Hematopoietic multipotent progenitor cell treated with erythropoietin and hydrocortisone succinate and interleukin-3 and kit ligand, for 8 days (in vitro differentiated cells): ENCODE measurements at regions not wholly inside any gene's neighbourhood (a gene's known extent, or its start where the extent isn't known, plus 50 kb on each side); places are given as distances from the start of the nearest gene placed in this dataset.
"Not testable (repeated sequence)": the region's sequence is repeated elsewhere in the genome, so short reads cannot be mapped to it uniquely, and the experiment has no call there.

Experiments used
- DNase-seq: peaks from one replicate; pipeline ENCODE4 v3.0.0-alpha.2; 2015

DNA sequence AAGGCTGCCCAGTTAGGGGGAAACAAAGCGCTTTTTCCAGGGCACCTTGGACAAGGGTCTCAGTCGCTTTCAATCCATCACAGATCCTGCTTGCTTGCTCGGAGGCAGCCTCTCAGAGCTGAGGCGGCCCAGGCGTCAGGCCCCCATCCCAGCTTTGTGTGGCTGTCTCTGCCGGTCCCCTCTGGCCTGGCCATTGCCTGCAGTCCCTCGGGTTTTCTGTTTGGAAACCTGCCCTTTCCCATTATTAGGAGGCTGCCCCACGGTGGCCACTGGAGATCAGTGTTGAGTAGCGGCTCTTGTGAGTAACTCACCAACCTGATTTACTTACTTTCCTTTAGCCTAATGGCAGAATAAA lies 216.1 kb downstream of the GLRX3 start:
- DNase-seq = no peak

DNA sequence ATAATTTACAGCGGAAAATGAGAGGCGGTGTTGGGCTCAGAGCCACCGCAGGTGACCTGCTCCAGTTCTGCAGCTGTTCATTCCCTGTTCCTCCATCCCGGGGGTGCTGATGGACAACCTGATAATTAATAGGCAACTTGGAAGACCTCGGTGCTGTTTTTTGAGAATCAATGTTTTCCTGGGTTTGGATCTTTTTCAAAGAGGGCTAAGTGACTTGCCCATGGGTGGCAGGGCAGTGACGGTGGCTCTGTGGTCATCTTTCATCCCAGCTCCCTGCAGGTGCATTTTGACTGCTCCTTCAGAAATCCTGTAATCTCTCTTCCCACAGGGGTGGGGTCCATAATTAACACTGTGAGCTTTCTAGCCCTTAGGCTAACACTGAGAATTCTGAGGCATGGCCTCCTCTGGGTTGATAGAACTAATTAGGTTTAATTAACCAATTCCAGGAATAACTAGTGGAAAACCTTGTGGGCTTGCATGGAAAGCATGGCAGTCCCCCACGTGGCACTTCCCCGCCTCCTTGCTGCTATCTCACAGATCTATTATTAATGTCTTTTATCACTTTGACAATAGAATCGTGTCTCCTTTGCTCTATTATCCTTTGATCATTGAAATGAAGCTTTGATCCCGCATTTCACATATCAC lies 217.9 kb downstream of the GLRX3 start:
- no peak for DNase-seq

DNA sequence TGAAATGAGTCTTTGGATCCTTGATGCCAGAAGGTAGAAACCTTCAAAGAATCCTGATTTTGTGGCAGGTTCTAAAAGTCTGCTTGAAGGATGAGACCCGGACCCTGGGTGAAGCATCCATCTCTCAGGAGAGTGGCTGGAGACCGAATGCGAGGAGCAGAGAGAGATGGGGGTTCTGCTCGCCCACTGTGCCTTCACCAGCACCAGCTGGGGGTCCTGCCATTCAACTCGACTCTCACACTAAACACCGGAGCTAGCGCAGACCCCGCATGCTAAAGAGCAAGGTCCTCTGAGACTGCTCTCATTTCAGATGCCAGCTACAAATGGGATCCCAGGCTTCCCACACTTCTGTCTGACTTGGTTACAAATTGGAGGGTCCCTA lies 218.4 kb downstream of the GLRX3 start:
- DNase-seq = no peak

DNA sequence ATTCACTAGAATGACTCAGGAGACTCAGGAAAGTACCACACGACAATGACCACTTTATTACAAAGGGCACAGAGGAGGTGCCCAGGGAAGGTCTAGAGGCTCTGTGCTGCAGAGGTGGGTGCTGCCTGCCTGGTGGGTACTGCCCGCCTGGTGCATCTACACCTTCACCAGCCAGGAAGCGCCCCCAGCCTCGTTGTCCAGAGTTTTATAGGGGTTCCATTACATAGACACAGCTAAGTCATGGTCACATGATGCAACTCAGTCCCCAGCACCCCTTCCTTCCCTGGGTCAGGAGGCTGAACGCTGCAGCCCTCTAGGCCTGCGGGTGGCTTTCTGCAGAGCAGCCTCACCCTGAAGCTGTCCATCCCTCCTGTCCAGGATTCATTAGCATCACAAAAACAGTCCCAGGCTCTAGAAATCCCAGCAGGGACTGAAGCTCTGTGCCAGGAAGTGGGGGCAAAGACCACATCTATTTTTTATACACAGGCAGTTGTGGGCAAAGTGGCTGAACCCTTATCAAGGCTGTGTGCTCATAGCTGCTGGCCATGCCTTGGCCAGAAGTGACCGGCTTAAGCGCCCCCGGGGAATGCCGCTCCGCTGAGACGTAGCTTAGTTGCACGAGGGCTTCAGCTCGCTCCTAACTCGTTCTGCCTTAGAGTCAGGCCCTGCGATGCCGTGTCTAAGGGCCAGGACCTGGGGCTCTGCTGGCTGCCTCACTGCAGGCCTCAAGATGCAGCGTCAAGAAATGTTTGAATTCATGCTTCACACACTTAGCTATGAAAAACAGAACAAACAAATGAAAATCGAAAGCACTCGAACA lies 219.0 kb downstream of the GLRX3 start:
- no peak for DNase-seq

DNA sequence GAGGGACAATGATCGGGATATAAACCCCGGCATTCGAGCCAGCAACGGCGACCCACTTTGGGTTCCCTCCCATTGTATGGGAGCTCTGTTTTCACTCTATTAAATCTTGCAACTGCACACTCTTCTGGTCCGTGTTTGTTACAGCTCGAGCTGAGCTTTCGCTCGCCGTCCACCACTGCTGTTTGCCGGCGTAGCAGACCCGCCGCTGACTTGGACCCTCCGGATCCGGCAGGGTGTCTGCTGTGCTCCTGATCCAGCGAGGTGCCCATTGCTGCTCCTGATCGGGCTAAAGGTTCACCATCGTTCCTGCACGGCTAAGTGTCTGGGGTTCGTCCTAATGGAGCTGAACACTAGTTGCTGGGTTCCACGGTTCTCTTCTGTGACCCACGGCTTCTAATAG lies 220.2 kb downstream of the GLRX3 start:
- not testable (repeated sequence) for DNase-seq

DNA sequence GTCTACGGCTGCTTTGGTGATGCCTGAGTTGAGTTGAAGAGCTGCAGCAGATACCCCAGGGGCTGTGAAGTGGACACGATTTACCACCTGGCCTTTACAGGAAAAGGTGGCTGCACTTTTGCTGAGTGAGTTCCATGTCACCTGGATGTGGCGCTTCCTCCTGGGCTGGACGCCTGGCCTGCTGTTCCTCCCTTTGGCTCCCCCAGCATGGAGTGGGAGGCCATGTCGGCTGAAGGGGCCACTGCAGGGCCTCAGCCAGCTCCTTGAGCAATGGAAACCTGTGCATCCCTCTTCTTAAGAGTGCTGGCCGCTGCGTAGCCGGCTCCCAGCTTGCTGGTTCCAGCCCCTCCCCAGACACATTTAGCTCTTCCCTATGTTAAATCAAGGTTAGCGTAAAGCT lies 221.0 kb downstream of the GLRX3 start:
- DNase-seq = no peak

DNA sequence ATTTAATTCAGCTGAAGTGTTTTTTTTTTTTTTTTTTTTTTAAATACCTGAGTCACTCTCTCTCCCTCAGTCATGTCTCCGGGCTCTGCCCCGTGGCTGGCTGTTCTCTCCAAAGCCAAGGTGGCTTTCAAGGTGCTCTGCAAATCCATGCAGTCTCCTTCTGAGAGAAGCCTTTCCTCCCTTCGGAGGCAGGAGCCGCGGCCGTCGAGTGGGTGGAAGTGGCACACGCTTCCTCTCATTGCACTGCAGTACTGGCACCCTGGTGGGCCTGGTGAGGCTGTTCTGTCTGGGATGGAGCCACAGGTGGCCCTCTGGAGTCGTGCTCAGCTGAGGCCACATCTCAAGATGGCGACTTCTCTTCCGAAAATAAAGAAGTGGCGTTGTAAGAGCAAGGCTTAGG lies 221.8 kb downstream of the GLRX3 start:
- DNase-seq = no peak

DNA sequence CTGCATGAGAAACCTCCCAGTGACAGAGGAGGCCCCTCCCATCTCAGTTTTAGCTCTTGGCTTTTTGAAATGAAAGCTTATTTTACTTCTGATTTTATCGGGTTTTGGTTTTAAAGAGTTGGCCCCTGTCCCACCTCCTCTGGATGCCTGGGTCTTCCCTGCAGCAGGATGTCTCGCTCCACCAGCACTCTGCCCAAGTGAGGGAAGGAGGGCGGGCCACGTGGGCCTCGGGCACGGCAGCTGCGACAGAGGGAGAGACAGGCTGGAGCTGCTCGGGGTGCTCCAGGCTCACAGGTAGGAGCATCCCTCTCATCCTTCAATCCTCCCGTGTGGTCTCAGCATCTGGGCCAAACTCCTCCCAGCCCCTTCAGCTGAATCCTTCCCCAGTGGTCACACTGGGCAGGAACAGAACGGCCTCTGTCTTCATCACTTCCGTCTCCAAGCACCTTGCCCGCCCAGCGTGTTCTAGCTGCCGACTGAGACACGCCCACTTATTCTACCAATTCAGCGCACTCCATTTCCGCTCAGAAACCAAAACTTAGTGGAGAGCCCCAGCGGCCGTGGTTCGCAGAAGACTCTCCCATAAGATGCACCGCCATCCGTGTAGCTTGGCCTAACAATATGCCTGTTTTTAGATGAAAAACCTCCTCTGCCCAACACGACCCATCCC lies 222.9 kb downstream of the GLRX3 start:
- no peak for DNase-seq

DNA sequence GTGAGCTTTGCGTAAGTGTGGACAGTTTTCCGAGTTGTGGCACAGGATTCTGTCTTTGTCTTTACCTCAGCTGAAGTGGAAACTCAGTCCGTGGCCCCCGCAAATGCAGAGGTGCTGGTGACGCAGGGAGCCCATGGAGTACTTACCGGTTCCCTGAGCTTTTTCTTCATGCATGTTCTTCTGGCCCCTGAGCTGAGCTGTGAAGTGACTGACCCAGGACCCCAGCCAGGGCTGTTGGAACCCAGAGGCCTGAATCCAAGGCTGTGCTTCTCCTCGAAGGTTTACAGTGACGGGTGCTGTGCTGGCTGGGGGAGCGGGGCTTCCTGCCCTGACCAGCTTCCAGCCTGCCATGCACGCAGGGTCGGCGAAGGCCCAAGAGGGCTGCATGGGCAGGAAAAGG lies 223.5 kb downstream of the GLRX3 start:
- no peak for DNase-seq

DNA sequence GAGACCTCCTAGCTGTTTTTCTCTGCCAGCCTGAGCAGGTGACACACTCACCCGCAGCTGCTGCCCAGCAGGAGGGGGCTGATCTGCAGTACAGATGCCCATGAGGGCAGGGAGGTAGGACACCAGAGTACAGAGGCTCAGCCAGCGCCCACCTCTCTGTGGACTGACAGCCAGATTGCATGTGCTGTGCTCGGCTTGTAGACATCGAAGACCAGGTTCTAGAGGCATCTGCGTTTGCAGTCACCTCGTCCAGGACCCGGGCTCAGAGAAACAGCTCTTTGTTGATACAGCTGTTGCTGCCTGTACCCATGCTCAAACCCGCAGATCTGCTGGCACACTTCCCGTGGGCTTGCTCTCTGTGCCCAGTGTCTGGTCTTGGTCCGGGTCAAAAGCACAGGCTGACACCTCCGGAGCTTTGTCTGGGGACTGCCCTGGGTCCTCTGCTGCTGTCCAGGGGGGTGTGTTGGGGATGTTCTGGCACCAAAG lies 224.7 kb downstream of the GLRX3 start:
- no peak for DNase-seq

DNA sequence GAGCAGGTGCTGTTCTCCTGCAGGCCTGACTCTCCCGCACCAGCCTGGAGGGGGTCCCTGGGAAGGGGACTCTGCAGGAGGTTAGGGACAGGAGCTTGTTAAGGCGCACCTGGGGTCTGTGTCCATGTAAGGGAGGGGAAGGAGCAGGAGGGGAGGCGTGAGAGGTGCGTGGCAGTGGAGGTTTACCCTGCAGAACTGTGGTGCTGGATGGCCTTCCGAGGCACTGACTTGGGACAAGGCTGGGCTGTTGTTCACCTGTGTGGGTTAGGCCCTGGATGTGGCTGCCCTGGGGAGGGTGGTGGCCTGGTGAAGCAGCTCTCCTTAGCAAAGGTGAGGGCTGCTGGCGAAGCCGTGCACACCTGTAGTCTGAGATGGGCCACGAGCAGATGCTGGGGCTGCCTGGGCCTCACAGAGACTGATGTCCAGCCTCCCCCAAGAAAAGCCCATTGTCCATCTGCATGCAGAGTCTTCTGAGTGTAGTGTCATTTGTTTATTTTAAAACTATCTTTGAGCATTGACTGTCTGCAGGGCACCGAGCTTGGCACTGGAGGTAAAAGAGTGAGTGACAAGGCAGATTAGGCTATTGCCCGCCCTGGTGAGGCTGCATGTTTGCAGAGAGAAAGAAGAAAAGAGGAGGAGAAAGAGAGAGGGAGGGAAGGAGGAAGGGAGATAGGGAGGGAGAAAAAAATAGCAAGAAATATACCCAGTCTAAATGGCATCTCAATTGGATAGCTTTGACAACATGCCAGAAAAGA lies 225.3 kb downstream of the GLRX3 start:
- no peak for DNase-seq

DNA sequence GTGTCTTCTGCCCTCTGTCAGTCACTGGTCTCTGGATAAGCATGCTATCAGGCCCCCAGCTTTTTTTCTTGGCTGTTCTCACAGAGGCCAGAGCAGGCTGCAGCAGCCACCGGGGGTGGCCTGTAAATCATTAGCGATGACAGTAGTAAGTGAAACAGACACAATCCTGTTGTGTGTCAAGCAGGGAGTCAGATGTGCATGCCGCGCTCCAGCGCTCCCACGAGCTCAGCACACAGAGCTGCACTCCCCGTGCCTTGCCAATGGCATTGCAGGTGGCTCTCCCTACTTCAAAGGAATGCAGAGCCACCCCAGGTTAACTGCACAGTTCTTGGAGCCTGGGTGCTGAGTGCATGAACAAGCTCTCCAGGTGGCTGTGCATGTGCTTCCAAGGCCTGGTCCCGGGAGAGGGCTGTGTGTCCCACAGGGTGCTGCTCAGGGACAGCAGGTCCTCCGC lies 226.1 kb downstream of the GLRX3 start:
- no peak for DNase-seq

DNA sequence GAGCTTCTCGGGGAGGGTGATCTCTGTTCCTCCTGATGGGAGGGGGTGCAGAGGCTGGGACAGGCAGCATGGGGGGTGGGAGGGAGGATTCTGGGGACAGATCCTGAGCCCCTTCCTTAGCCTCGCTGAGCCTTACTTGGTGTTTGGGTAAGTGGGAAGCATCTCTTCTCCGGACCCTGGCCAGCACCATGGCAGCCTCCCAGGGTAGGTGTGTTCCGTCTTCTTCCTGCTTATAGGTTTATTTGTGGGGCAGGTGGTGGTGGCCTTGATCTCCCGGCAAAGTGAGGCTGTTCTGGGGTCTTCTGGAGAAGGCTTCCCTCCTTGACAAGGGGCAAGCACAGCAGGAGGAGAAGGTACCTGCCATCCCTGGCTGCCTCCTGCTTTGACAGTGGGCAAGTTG lies 226.9 kb downstream of the GLRX3 start:
- no peak for DNase-seq

DNA sequence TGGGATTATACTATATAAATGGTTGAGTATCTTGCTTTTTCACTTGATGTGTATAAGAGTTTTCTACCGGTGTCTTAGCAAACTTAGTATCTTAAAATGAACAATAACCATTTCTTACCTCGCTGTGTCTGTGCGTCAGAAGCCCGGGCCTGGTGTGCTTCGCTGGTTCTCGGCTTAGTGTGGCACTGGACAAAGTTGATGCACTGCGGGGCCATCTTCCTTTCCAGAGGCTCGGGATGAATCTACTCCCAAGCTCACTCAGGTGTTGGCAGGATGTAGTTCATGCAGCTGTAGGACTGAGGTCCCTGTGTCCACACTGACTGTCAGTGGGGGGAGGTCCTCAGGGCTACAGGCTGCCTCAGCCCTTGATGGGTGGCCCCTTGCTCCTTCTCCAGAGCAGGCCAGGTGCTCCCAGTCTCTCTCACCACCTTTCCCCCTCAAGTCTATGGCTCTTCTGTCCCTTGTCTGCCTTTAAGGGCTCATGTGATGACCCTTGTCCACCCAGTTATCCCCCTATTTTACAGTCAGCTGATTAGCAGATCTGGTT lies 227.8 kb downstream of the GLRX3 start:
- DNase-seq = no peak

DNA sequence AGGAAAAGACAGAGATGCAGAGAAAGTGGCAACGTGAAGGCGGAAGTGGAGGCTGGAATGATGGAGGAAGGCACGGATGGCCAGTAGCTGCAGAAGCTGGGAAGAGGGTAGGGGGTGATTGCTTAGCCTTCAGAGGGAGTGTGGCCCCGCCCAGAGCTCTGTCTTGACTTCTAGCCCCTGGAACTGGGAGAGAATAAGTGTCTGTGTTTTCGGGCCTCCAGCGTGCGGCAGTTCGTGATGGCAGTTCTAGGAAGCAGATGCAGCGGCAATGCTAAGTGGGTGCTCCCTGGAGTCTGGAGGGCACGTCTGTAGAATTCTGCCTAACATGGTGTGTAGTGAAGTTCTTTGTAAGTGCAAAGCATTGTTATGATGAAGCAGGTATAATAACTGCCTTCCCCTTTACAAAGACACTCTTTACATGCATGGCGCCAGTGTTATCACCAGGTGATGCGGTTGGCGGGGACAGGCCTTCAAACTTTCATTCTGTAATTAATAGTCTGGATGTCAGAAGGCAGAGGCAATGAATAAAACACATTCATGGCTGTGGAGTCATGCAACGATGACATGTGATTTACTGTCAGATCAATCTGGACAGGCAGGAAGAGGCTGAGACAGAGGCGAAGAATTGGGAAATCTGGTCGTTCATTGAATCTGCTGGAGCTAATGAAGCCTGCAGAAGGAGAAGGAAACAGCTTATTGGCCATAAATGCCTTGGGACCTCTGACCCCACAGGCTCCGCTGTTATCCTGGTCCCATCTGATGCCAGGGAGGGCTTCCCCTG lies 228.6 kb downstream of the GLRX3 start:
- DNase-seq = no peak

DNA sequence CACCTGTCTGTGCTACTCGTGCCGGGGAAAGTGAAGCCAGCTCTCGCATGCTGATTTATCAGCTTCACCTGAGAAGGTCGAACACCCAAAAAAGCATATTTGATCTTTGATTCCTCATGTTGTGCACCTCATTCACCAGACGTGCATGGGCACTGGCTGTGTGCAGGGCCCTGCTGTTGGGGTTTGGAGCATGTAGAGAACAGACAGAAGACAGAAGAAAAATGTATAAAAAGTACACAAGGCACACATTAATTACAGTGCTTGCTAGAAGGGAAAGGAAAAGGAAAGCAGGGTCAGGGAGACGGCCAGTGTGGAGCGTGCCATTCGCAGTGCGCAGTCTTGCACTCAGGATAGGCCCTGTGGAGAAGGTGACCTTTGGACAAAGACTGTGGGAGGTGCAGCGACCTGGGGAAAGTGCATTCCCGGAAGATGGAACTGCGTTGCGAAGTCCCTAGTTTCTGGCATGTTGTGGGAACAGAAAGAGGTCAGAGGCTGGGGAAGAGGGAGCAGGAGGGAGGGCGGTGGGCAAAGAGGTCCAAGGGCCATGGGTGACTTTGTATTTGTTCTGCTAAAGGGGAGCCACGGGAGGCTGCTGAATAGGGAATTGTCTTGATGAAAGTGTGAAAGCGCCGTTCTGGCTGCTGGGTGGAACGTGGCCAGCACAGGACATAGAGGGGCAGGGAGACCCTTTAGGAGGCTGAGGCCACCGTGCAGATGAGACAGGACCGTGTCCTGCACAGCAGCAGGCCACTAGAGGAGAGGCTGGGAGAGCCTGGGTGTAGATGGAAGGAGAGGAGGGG lies 232.8 kb downstream of the GLRX3 start:
- DNase-seq = no peak

DNA sequence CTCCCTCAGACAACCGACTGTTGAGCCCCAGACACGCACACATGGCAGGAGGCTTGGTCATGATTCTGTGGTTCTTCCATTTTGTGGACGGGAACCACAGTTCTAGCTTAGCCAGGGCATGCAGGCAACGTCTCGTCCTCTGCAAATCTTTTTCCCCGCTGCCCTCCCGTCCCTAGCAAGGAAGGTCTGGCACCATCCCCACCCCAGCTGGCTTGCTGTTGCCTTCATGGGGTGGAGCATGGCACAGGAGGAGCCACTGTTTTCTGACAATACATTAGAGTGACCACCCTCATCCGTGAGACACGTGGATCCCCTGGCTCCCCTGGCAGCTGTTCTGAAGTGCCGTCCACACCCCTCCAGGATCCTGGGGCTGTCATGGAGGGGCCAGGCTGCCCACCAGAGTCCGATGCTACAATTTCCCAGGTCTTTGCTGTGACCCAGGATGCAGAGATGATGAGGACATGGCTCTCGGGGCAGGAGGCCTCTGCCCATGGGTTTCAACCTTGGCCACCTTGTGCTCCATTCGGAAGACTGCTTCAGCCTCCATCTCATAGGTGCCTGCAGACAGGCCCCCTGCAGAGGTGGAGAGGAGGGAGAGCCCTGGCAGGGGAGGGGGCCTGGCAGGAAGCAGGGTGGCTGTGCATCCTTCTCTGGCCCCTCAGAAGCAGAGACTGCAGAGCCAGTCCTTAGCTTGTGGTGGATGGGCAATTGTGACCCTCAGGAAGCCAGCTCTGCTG lies 233.6 kb downstream of the GLRX3 start:
- DNase-seq = no peak

DNA sequence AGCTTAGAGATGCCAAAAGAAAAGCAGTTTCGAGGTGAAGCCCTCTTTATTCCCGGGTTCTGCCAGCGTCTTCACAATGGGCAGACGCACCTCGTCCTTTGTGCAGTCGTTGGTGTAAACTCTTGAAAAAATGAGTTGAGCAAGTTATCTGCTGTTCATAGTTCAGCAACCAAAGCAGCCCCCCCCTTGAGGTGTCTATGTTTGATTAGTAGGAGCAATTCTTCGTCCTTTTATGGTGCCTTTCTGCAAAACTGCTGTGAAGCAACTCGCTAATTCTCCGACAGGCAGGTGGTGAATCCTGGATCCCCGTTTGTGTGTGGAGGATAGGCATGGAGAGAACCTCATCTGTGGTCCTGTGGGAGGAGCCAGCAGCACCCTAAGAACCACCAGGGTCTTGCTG lies 234.5 kb downstream of the GLRX3 start:
- no peak for DNase-seq

DNA sequence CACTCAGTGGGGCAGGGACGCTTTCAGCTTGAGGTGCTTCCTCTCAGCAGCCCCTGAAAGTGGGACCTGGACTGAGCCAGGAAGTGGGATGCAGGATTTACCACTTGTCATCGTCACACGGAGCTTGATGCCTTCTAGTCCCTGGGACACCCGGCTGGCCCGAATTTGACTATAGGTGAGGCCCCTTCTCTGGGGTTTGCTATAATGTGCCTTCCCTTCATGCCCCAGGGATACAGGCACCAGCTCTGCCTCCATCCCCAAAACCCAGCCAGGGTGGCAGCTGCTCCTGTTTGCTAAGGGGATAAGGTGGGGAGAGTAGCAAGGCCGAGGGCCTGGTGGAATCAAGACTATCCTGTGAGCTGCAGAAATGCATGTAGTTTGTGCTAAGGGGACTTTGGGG lies 235.0 kb downstream of the GLRX3 start:
- DNase-seq = no peak

DNA sequence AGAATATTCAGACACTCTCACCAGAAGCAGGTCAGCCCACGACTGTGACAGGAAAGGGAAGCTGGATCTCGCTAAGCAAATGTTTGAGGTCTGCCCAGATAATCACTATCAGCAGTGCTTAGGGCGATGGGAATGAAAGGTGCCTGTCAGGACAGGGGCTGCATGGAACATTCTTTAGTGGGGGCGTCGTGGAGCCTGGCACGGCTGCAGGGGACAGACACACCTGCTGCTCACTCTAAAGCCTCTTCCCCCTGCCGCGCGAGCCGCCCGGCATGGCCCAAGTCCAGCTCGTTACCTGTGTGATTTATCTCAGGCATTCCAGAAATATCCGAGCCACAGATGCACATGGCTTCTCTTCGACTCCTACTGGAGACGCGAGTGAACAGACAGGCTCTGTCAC lies 235.5 kb downstream of the GLRX3 start:
- DNase-seq = no peak

DNA sequence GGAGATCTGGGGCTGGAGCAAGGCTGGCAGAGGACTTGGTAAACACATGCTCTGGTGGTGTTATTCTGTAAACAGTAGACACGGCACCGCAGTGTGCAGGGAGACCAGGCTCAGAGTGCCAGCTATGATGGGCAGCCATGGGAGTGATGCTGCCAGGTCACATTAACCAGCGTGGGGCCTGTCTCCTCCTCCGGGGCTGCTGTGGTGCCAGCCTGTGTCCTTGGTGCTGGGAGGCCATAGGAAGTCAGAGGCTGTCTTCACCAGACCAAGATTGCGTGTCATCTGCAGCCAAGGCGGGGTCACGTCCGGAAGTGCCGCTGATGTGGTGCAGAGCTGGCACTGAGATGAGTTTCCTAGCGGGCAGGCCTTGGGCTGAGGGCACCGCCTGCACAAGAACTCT lies 236.0 kb downstream of the GLRX3 start:
- no peak for DNase-seq
